DMS 273 treated with DMSO at 0.1 percent for 48 hours (cell line): ENCODE measurements at regions not wholly inside any gene's neighbourhood (a gene's known extent, or its start where the extent isn't known, plus 50 kb on each side); places are given as distances from the start of the nearest gene placed in this dataset.

Experiments
- DNase-seq: peaks from one replicate; lab custom pipeline; 2025; lab: John Stamatoyannopoulos, UW

GRCh38 chr11:98835335-98835734 lies 185.4 kb upstream of the CNTN5 start:
- no peak for DNase-seq

GRCh38 chr11:98836156-98836555 lies 184.6 kb upstream of the CNTN5 start:
- no peak for DNase-seq

GRCh38 chr11:98842187-98842586 lies 178.6 kb upstream of the CNTN5 start:
- DNase-seq = no peak

GRCh38 chr11:98862169-98862568 lies 158.6 kb upstream of the CNTN5 start:
- no peak for DNase-seq

GRCh38 chr11:98871690-98872089 lies 149.1 kb upstream of the CNTN5 start:
- DNase-seq = no peak

- no peak for DNase-seq
Observed at GRCh38 chr11:98874050-98874449, 146.7 kb upstream of the CNTN5 start.

GRCh38 chr11:98895936-98896335 lies 124.8 kb upstream of the CNTN5 start:
- DNase-seq = no peak

GRCh38 chr11:98940913-98941312 lies 79.8 kb upstream of the CNTN5 start:
- DNase-seq = peak; percentile 36

GRCh38 chr11:98944461-98944860 lies 76.3 kb upstream of the CNTN5 start:
- DNase-seq = no peak

GRCh38 chr11:98952107-98952506 lies 68.6 kb upstream of the CNTN5 start:
- DNase-seq = no peak

- no peak for DNase-seq
Observed at GRCh38 chr11:98955551-98955950, 65.2 kb upstream of the CNTN5 start.

- DNase-seq = no peak
Observed at GRCh38 chr11:98964146-98964545, 56.6 kb upstream of the CNTN5 start.

GRCh38 chr11:98965358-98965757 lies 55.4 kb upstream of the CNTN5 start:
- no peak for DNase-seq

- no peak for DNase-seq
Observed at GRCh38 chr11:98965775-98966174, 55.0 kb upstream of the CNTN5 start.

GRCh38 chr11:98967005-98967404 lies 53.7 kb upstream of the CNTN5 start:
- no peak for DNase-seq
